Head of caudate nucleus (tissue), 42 donors: ENCODE measurements at regions not wholly inside any gene's neighbourhood (a gene's known extent, or its start where the extent isn't known, plus 50 kb on each side); places are given as distances from the start of the nearest gene placed in this dataset.

Source experiments
- DNase-seq, 42 donors: peaks; one replicate each; pipeline versions ENCODE4 v3.0.0 to v3.0.0-alpha.2; 2020 to 2021; ENCODE audit warnings: mixed read lengths in 7 of 42
- intact Hi-C: fragments of 100-400 bp; cut with DNase I; formaldehyde crosslinking; loops from one replicate; pipeline ENCODE4 v1.15.0; 2022

GRCh38 chr17:34527908-34528470 is 51.4 kb upstream of the TMEM132E start:
- intact Hi-C loops = no loop called here
- no peak for DNase-seq

- no peak for DNase-seq
- intact Hi-C loops = no loop called here
These were observed 52.1 kb upstream of the TMEM132E start for GRCh38 chr17:34527136-34527907.

GRCh38 chr17:34525651-34526050 is 53.7 kb upstream of the TMEM132E start:
- intact Hi-C loops = no loop called here
- no peak for DNase-seq

- DNase-seq = no peak
- intact Hi-C loops = no loop called here
These were observed 57.4 kb upstream of the TMEM132E start for GRCh38 chr17:34521955-34522354.

- peak in 13 of 42 donors; percentile 5 to 51 (median 16) for DNase-seq
- intact Hi-C loops = no loop called here
These were observed 60.1 kb upstream of the TMEM132E start for GRCh38 chr17:34519282-34519681.

- intact Hi-C loops = no loop called here
- DNase-seq = no peak
These were observed 62.0 kb upstream of the TMEM132E start for GRCh38 chr17:34517406-34517805.

GRCh38 chr17:34511931-34512330 is 67.5 kb upstream of the TMEM132E start:
- no peak for DNase-seq
- intact Hi-C loops = no loop called here

- no peak for DNase-seq
- intact Hi-C loops = no loop called here
These were observed 68.1 kb upstream of the TMEM132E start for GRCh38 chr17:34511265-34511664.

GRCh38 chr17:34504814-34505484 is 74.4 kb upstream of the TMEM132E start:
- DNase-seq = no peak
- intact Hi-C loops = no loop called here

- peak in 36 of 42 donors; percentile 8 to 76 (median 42) for DNase-seq
- intact Hi-C loops = no loop called here
These were observed 75.7 kb upstream of the TMEM132E start for GRCh38 chr17:34503528-34504195.

- intact Hi-C loops = no loop called here
- DNase-seq = peak in 8 of 42 donors; percentile 10 to 44 (median 26)
These were observed 77.0 kb upstream of the TMEM132E start for GRCh38 chr17:34502426-34502825.

GRCh38 chr17:34499576-34499975 is 79.8 kb upstream of the TMEM132E start:
- no peak for DNase-seq

GRCh38 chr17:34493917-34494316 is 85.5 kb upstream of the TMEM132E start:
- intact Hi-C loops = no loop called here
- no peak for DNase-seq

More at GRCh38 chr17:34499576-34499975, 79.8 kb upstream of the TMEM132E start:
- intact Hi-C loops = no loop called here

- intact Hi-C loops = no loop called here
- DNase-seq = no peak
These were observed 91.8 kb upstream of the TMEM132E start for GRCh38 chr17:34487626-34488025.

GRCh38 chr17:34486761-34487160 is 92.6 kb upstream of the TMEM132E start:
- DNase-seq = no peak
- intact Hi-C loops = no loop called here

GRCh38 chr17:34485999-34486398 is 93.4 kb upstream of the TMEM132E start:
- DNase-seq = no peak
- intact Hi-C loops = no loop called here

- no peak for DNase-seq
These were observed 95.1 kb upstream of the TMEM132E start for GRCh38 chr17:34484193-34484733.

GRCh38 chr17:34482730-34483129 is 96.7 kb upstream of the TMEM132E start:
- DNase-seq = peak in 1 of 42 donors; percentile 18
- intact Hi-C loops = no loop called here

More at GRCh38 chr17:34484193-34484733, 95.1 kb upstream of the TMEM132E start:
- intact Hi-C loops = no loop called here

- DNase-seq = no peak
- intact Hi-C loops = no loop called here
These were observed 97.6 kb upstream of the TMEM132E start for GRCh38 chr17:34481779-34482178.
